ENCODE measurements at regions not wholly inside any gene's neighbourhood (a gene's known extent, or its start where the extent isn't known, plus 50 kb on each side); places are given as distances from the start of the nearest gene placed in this dataset.

GRCh38 chr20:12067686-12068085, 150.0 kb downstream of the BTBD3 start:
- Histone ChIP-seq H3K4me3 (replicated peaks in 1 of 3) (no peak overlapping the region), H3K9me3 (no peaks in the 10 kb centered on the region), H3K27ac (no peak overlapping the region), H3K27me3 (no peaks in the 10 kb centered on the region), H3K36me3 (no peaks in the 10 kb centered on the region), H3K4me1 (no peaks in the 10 kb centered on the region)
- intact Hi-C loops (cut with DNase I): no loop called here
- 85 to 89% methylated on average over 2 of the region's 2 CpGs for WGBS, 2 donors
- DNase-seq: no peak
- TF ChIP-seq CTCF (IDR thresholded peaks at IDR 0.05) (no peak), POLR2A (IDR thresholded peaks at IDR 0.05) (no peak)

GRCh38 chr20:12068121-12068520, 150.4 kb downstream of the BTBD3 start:
- intact Hi-C loops (cut with DNase I): no loop called here
- Histone ChIP-seq H3K27me3 (no peaks in the 10 kb centered on the region), H3K4me1 (no peaks in the 10 kb centered on the region), H3K27ac (no peak overlapping the region), H3K36me3 (no peaks in the 10 kb centered on the region), H3K4me3 (replicated peaks in 1 of 3) (no peak overlapping the region), H3K9me3 (no peaks in the 10 kb centered on the region)
- 62 to 65% methylated on average over 1 of the region's 1 CpG for WGBS, 2 donors
- no peak for TF ChIP-seq POLR2A (IDR thresholded peaks at IDR 0.05)
- TF ChIP-seq CTCF (IDR thresholded peaks at IDR 0.05): no peak
- no peak for DNase-seq

GRCh38 chr20:12069181-12069580, 151.5 kb downstream of the BTBD3 start:
- intact Hi-C loops (cut with DNase I): no loop called here
- Histone ChIP-seq H3K4me3 (replicated peaks in 1 of 3) (no peak overlapping the region), H3K27me3 (no peaks in the 10 kb centered on the region), H3K36me3 (no peaks in the 10 kb centered on the region), H3K9me3 (no peaks in the 10 kb centered on the region), H3K27ac (no peak overlapping the region), H3K4me1 (no peaks in the 10 kb centered on the region)
- no peak for DNase-seq
- WGBS, 2 donors: 63% methylated on average over 7 of the region's 7 CpGs
- TF ChIP-seq CTCF (IDR thresholded peaks at IDR 0.05) (no peak), POLR2A (IDR thresholded peaks at IDR 0.05) (no peak)

- intact Hi-C loops (cut with DNase I): no loop called here
- H3K9me3 ChIP-seq: no peaks in the 10 kb centered on the region
- TF ChIP-seq POLR2A (IDR thresholded peaks at IDR 0.05) (no peak), CTCF (IDR thresholded peaks at IDR 0.05) (no peak)
- no peak overlapping the region for H3K27ac ChIP-seq
- H3K27me3 ChIP-seq: no peaks in the 10 kb centered on the region
- H3K4me3 ChIP-seq (replicated peaks in 1 of 3): no peak overlapping the region
- H3K36me3 ChIP-seq: no peaks in the 10 kb centered on the region
- no peaks in the 10 kb centered on the region for H3K4me1 ChIP-seq
- 84 to 88% methylated on average over 8 of the region's 8 CpGs for WGBS, 2 donors
- DNase-seq: no peak
These were observed 154.7 kb downstream of the BTBD3 start for GRCh38 chr20:12072221-12072953.

GRCh38 chr20:12072954-12073264, 155.2 kb downstream of the BTBD3 start:
- Histone ChIP-seq H3K36me3 (no peaks in the 10 kb centered on the region), H3K4me3 (replicated peaks in 1 of 3) (no peak overlapping the region), H3K27ac (no peak overlapping the region), H3K9me3 (no peaks in the 10 kb centered on the region), H3K4me1 (no peaks in the 10 kb centered on the region), H3K27me3 (no peaks in the 10 kb centered on the region)
- 94 to 98% methylated on average over 2 of the region's 2 CpGs for WGBS, 2 donors
- no peak for TF ChIP-seq CTCF (IDR thresholded peaks at IDR 0.05)
- TF ChIP-seq POLR2A (IDR thresholded peaks at IDR 0.05): no peak
- DNase-seq: no peak
- intact Hi-C loops (cut with DNase I): no loop called here
